NCI-H1092 (cell line): ENCODE measurements at regions not wholly inside any gene's neighbourhood (a gene's known extent, or its start where the extent isn't known, plus 50 kb on each side); places are given as distances from the start of the nearest gene placed in this dataset.

Experiments used
- DNase-seq: peaks from one replicate; lab custom pipeline; 2025; lab: John Stamatoyannopoulos, UW

GRCh38 chr16:86092586-86093480 is 193.9 kb downstream of the IRF8 start:
- DNase-seq: no peak

DNA sequence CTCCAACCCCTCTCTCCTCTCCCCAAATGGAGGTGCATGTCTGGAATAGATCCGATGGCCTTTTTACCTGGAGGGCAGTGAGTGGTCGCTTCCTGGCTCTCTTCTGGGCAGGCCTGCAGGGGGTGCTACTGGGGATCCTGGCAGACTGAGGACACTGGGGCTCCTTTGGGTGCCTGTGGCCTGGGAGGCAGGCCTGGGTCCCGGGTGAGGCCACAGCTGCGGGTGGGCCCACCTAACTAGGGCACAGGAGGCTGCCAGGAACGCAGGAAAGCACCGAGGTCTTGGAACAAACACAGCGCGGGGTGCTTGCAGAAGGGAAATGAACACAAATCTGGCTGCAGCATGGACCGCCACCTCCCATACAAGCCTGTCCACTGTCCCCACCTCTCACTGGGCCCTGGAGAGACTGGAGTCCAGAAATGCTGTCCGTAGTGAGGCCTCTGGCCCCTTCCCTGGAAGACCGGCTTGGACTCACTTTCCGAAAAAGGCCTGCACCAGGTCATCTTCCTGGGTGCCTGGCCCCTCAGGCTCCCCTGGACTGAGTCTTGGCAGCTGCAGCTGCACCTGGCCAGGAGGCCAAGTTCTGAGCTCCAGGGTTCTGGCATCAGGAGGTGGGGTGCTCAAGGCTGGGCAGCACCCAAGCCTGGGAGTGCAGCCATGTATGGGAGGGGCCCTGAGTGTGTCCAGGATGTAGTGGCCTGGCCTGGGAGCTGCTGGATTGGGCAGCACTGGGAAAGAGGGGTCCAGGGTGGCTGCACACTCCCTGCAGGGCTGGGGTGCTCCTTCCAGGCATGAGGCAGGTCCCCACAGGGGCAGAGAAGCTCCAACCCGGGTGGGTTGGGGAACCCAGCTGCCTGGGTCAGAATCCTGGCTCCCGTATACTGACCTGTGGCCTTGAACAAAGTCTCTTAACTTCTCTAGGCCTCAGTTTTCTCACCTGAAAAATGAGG is 195.1 kb downstream of the IRF8 start:
- no peak for DNase-seq

DNA sequence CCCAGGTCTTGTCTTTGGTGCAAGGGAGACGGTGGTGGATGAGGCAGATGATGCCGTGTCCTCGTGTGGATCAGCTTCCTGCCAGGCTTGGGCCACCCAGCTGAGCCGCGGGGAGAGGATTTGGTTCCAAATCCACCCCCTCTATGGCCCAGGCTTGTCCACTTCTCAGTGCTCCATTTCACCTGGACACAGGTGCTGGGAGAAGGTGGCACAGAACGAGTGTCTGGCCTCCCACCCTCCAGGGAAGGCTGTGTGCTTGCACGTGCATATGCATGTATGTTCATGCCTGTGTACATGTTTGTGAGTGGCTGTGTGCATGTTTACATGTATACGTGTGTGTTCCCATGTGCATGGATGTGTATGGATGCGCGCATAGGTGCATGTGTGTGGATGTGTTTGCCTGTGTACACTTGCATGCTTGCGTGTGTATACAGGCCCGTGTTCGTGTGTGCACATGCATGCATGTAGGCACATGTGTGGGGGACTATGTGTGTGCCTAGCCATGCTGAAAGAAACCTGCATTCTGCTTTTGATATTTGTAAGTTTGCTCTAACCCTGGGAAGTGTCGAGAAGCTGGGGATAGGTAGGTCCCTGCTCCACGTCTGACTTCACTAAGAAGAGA is 196.3 kb downstream of the IRF8 start:
- DNase-seq: no peak

DNA sequence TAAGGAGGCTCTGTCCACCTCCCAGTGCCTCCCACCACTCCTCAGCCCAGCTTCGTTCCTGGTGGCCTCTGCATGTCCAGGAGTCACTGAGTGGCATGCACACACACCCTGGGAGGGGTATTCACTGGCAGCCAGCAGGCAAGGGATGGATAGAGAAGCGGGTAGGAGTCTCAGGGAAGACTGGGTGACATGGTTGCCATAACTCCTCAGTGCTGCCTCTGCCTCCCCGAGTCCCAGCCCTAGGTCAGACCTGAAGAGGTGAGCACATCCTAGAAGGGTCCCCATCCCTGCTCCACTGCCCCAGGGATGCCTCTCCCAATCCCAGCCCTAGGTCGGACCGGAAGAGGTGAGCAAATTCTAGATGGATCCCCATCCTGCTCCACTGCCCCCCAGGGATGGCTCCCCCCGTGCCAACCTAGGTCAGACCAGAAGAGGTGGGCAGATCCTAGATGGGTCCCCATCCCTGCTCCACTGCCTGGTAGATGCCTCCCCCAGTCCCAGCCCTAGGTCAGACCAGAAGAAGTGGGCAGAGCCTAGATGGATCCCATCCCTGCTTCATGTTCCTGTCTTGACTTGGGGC is 197.0 kb downstream of the IRF8 start:
- DNase-seq: no peak

GRCh38 chr16:86096850-86097249 is 197.9 kb downstream of the IRF8 start:
- no peak for DNase-seq

- DNase-seq: no peak
These were observed 200.4 kb downstream of the IRF8 start for GRCh38 chr16:86099326-86099725.

GRCh38 chr16:86100205-86101136 is 201.5 kb downstream of the IRF8 start:
- DNase-seq: no peak

GRCh38 chr16:86101137-86101896 is 202.4 kb downstream of the IRF8 start:
- no peak for DNase-seq

DNA sequence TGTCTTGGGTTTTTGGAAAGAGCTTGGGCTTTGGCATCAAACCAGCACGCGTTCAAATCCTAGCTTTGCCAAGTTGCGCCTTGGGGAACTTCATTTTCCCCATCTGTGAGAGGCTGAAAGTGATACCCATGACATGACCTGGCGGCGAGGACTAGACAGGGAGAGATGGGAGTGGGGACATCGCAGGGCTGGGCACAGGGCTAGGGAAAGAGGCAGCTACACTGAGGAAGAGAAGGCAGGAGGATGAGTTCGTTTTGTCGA is 202.9 kb downstream of the IRF8 start:
- no peak for DNase-seq

DNA sequence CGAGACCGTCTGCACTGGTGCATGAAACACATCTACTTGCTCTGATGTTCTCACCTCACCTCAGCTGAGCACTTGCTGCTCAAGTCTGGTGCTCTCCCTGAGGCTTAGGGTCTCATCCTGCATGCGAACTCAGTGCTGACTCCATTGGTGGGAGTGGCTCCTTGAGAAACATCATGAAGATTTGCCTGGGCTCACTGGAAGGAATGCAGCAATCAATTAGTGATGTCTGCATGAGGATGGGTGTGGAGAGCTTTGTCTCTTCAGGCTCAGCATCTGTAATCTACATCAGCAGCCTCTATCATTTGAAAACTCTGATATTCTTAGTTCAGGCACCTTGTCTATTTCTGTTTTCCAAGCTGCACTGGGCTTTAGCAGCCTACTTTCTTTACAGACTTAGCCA is 204.4 kb downstream of the IRF8 start:
- DNase-seq: no peak

GRCh38 chr16:86104537-86105048 is 205.6 kb downstream of the IRF8 start:
- DNase-seq: no peak

DNA sequence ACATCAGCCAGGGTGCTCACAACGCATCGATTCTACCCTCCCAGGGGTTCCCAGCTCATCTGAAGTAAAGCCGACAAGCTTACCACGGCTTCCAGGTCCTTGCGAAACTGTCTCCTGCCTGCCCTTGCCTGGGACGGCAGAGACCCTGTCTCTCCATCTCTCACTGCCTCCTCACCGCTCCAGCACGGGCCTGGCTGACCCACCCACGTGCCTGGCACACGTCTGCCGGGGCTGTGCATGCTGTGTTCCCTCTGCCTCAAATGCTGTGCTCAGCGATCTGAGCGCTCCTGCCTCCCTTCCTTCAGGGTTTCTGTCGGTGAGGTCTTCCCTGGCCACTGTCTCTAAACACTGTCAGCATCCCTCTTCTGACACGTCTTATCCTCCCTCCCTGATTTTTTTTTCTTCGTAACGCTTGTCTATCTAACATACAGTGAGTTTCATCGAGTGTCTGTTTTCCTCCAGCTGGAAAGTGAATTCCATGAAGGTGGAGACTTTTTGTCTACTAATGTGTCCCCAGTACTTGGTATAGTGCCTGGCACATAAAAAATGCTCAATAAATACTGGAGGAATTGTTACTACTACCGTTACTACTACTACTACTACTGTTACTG is 208.4 kb downstream of the IRF8 start:
- DNase-seq: no peak

- DNase-seq: no peak
These were observed 209.1 kb downstream of the IRF8 start for GRCh38 chr16:86108062-86108461.

- DNase-seq: no peak
These were observed 211.2 kb downstream of the IRF8 start for GRCh38 chr16:86110134-86110533.

DNA sequence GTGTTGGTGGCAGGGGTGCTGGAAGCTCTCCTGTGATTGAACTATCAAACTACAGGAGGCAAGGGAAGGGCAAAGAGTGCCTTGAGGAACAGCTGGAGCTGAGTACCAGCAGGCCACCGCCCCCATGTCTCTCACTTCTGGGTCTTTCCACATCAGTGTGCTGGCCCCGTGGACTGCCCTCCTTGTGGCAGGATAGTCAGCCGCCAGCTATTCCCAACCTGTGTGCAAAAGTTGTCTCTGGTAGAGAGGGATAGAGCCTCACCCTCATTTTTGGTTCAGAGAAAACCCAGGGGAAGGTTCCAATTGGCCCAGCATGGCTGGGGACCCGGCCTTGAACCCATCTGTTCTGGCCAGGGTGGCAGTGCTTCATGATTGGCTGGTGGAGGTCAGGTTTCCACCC is 211.8 kb downstream of the IRF8 start:
- DNase-seq: no peak

DNA sequence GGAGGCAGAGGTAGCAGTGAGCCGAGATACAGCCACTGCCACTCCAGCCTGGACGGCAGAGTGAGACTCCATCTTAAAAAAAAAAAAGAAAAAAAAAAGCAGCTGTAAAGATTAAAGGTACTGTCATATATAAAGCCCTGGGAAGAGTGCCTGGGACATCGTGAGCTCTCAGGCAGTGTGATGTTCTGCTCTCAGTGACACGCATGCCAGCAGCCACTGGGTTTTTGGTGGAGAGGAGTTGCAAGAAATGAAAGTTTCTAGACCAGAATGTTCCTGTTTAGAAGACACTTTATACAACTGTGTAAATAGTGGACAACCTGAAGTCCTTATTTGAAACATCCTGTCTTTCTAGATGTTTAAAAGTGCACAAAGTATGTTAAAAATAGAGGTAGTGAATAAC is 213.2 kb downstream of the IRF8 start:
- no peak for DNase-seq

DNA sequence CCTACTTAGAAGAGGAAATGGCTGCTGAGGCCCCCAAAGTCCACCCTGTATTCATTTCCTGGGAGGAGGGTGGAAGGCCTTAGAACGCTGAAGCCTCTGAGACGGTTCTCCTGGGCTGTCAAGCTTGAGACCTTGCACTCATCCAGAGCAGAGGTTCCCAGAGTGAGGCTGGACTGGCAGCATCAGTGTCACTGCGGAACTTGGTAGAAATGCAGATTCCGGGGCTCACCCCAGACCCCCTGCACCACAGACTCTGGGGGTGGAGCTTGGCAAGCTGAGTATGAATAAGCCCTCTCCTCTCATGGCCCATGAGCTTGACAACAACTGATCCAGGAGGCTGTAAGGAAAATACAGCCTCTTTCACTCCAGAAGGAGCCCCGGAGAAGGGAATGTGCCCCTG is 218.3 kb downstream of the IRF8 start:
- DNase-seq: no peak

DNA sequence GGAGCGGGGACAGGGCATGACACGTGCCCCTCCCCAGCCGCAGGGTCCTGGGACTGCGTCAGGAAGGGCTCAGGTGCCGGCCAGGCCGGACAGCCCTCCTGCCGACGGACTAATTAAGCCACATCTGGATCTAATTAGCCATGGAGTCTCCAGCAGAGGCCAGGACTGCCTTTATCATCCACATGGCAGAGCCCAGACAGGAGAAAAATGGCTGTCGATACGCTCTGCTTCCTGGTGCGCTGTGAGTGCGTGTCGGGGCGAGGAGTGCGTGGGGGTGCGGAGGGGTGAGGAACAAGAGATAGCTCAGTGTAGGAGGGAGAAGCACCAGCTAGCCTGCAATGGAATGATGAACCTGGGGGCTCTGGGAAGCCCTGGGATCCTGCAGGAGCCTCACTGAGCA is 218.8 kb downstream of the IRF8 start:
- DNase-seq: no peak

DNA sequence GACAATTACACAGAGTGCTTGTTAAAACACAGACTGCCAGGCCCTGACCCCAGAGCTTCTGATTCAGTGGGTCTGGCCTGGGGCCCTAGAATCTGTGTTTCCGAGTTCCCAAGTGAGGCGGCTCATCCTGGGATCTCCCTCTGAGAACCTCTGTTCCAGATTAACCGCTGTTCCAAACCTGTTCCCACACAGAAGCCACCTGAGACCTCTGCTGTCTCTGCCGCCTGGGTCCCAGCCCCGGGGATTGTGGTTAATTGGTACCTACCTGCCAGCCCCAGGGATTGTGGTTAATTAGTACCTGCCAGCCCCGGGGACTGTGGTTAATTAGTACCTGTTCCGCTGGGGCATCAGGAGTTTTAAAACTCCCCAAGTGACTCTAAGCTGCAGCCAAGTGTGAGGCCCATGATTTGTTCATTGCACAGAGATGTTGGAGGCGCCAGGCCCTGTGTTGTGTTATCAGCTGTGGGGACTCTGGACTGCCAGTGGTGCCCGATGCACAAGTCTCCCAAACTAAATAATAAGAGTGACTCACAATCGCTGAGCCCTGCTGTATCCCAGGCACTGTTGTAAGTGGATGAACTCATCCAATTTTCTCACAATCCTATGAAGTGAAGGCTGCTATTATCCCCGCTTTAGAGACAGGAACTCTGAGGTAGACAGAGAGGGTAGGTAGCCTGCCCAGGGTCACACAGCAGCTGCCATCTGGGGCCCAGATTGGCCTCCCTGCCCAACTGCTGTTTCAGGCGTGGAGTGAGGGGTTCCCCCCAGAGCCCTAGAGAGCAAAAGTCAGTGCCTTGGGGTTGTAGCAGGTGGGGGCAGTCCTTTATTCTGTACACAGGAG is 219.7 kb downstream of the IRF8 start:
- DNase-seq: no peak
